Activated naive CD8-positive, alpha-beta T cell (primary cell): ENCODE measurements at regions not wholly inside any gene's neighbourhood (a gene's known extent, or its start where the extent isn't known, plus 50 kb on each side); places are given as distances from the start of the nearest gene placed in this dataset.

Experiments used
- H3K27ac Mint-ChIP-seq: one replicate; pipeline ENCODE4 v1.8.0; 2021; ENCODE audit warnings: mixed read lengths
- H3K27me3 Mint-ChIP-seq: one replicate; pipeline ENCODE4 v1.8.0; 2021; ENCODE audit warnings: mixed read lengths
- H3K36me3 Mint-ChIP-seq: one replicate; pipeline ENCODE4 v1.8.0; 2021; ENCODE audit warnings: mixed read lengths
- H3K4me1 Mint-ChIP-seq: one replicate; pipeline ENCODE4 v1.8.0; 2021; ENCODE audit warnings: low read depth, mixed read lengths
- H3K4me3 Mint-ChIP-seq: one replicate; pipeline ENCODE4 v1.8.0; 2021; ENCODE audit warnings: mild to moderate bottlenecking, mixed read lengths
- H3K9me3 Mint-ChIP-seq: one replicate; pipeline ENCODE4 v1.8.0; 2021; ENCODE audit warnings: low read depth, mixed read lengths

DNA sequence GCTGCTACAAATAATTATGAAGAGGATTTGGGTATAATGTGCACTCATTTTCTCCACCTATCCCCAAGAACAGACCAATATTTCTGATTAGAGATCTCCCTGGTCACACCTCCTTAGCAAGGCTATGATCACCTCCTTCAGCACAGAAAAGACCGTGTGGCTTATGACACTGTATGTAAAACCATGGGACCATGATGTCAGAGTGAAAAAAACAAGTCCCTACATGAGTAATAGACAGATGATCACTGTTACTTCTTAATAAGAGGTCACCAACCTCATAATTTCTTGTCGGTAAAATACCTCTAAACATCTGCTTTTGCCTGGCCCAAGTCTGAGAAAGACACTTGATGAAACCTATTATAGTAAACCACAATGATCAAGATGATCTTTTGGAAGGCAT, 330.6 kb upstream of the F9 start:
- Mint-ChIP-seq H3K4me3 (no peak overlapping the region), H3K27ac (no peak overlapping the region), H3K27me3 (peaks cover 19% of the 10 kb centered on the region), H3K36me3 (no peaks in the 10 kb centered on the region), H3K4me1 (peaks cover 5% of the 10 kb centered on the region), H3K9me3 (no peaks in the 10 kb centered on the region)

GRCh38 chrX:139198936-139199335, 331.6 kb upstream of the F9 start:
- H3K27ac Mint-ChIP-seq, result no peak overlapping the region
- no peak overlapping the region for H3K4me3 Mint-ChIP-seq
- no peaks in the 10 kb centered on the region for H3K9me3 Mint-ChIP-seq
- no peaks in the 10 kb centered on the region for H3K36me3 Mint-ChIP-seq
- peaks cover 7% of the 10 kb centered on the region for H3K4me1 Mint-ChIP-seq
- H3K27me3 Mint-ChIP-seq, result peaks cover 20% of the 10 kb centered on the region

DNA sequence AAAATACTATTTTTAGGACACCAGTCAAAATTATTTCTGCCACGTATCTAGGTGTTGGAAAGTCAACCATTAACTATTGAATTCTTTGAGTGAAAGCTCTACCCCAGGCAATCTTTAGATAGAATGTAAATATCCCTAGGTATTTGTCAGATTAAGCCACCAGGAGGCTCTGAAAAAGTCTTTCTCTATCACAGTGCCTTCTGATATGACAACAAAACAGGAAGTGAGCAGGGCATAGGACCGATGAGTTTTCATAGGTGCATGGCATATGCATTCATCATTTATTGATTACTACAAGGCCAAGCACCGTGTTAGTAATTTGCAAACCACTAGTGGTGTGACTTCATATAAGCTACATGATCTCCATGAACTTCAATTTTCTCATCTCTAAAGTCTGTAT, 333.6 kb upstream of the F9 start:
- Mint-ChIP-seq H3K36me3 (no peaks in the 10 kb centered on the region), H3K9me3 (no peaks in the 10 kb centered on the region), H3K4me1 (peaks cover 9% of the 10 kb centered on the region), H3K27ac (no peak overlapping the region), H3K4me3 (no peak overlapping the region), H3K27me3 (peaks cover 18% of the 10 kb centered on the region)

DNA sequence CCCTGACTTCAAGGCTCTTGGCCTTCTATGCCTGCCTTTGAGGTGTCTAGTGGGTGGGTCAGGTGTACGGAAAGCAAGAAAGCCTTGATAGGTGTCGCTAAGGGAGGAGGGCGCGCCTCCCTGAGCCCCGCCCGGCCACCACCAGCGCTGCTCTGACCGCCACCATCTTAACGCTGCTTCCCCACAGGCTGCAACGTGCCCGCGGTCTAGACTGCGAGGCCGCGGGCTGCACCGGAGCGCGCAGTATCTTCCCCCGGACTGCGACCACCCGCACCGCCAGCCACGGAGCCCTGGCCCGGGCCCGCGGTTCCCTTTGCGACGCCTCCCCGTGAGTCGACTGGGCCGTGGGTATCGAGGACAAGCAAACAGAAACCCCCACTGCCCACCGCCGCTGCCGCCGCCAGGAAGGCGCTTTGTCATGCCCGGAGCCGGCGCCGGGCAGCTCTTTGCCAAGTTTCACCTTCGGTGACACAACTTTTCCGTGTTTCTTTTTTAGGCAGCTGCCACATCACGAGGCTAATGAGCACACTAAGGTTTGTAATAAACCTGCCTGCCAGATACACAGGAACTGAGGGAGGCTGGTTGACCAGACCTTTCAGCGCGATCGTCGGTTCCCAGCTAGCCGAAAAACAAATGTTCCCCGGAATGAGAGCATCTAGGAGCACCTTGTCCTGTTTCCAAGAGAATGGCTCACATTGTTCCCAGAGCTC, 335.8 kb upstream of the F9 start:
- Mint-ChIP-seq H3K27ac (no peak overlapping the region), H3K27me3 (peaks cover 18% of the 10 kb centered on the region), H3K4me1 (peaks cover 9% of the 10 kb centered on the region), H3K9me3 (no peaks in the 10 kb centered on the region), H3K36me3 (no peaks in the 10 kb centered on the region), H3K4me3 (peak overlapping the region; percentile 32)

DNA sequence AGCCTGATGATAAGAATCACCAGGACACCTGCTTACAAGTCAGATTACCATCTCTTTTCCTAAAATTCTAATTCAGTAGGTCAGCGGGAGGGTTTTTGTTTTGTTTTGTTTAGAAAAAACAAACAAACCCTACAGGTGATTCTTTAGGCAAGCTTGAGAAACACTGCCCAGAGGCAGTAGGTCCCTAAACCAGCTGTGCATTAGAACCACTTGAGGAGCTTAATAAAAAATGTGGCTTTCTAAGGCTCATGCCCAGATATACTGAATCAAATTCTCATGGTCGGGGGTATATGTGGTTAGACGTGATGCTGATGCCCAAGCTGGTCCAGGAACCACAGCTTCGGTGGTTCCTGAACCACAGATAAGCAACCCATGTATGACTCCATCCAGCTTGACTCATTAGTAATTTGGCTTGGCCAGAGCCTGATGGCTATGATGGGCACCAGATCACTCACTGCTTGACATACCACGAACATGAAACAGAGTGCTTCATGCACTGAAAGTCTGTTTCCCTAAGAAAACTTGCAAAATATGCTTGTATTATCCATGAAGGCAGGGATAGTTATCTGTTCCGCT, 338.1 kb upstream of the F9 start:
- H3K9me3 Mint-ChIP-seq, result no peaks in the 10 kb centered on the region
- no peak overlapping the region for H3K27ac Mint-ChIP-seq
- no peaks in the 10 kb centered on the region for H3K36me3 Mint-ChIP-seq
- no peak overlapping the region for H3K4me3 Mint-ChIP-seq
- peaks cover 14% of the 10 kb centered on the region for H3K27me3 Mint-ChIP-seq
- peaks cover 9% of the 10 kb centered on the region for H3K4me1 Mint-ChIP-seq

DNA sequence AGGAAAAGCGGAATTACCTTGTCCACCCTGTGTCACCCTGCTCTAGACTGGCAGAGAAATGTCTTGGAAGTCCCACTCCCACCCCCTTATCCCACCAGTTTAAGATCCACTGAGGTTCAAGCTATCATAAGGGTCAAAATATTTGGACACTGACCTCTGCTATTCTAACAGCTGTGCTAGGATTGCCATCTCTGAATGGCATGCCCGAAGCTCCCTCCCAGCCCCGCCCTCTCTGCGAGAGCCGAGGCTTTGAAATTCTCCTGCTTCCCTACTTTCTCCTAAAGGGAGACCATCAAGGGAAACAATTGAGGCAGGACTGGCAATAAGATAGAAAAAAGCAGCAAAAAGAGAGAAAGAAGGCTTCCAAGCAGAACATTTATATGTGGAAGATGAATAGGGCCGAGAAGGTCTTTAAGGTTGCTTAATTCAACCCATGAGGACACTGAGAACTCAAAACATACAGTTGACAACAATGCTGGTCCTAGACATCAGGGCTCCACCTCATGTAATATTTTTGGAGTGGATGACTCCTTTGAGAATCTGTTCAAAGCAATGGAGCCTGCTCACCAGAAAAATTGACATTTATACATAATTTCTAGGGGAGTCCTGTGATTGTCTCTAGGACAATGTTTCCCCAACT, 338.7 kb upstream of the F9 start:
- no peaks in the 10 kb centered on the region for H3K36me3 Mint-ChIP-seq
- no peak overlapping the region for H3K27ac Mint-ChIP-seq
- no peaks in the 10 kb centered on the region for H3K9me3 Mint-ChIP-seq
- no peak overlapping the region for H3K4me3 Mint-ChIP-seq
- H3K4me1 Mint-ChIP-seq, result peaks cover 9% of the 10 kb centered on the region
- peaks cover 13% of the 10 kb centered on the region for H3K27me3 Mint-ChIP-seq

DNA sequence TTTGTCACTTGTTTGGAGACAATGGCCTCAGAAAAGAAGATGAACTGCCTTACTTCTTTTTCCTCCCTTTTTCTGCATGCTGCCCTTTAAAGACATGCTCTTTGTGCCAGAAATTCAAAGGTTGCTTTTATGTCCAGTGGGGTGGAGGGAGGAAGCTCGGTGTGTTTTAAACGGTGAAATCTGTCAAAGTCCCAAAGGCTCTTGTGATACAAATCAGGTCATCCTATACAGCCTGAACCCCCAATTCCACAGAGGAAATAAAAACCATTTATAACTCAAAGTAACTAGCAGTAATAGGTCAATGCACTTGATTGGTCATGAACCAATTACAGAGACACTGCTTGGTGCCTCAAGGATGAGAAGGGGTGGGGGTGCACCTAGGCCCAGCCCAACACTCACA, 339.3 kb upstream of the F9 start:
- H3K4me3 Mint-ChIP-seq, result no peak overlapping the region
- peaks cover 9% of the 10 kb centered on the region for H3K4me1 Mint-ChIP-seq
- H3K27ac Mint-ChIP-seq, result no peak overlapping the region
- peaks cover 10% of the 10 kb centered on the region for H3K27me3 Mint-ChIP-seq
- H3K9me3 Mint-ChIP-seq, result no peaks in the 10 kb centered on the region
- no peaks in the 10 kb centered on the region for H3K36me3 Mint-ChIP-seq

GRCh38 chrX:139187738-139188137, 342.8 kb upstream of the F9 start:
- Mint-ChIP-seq H3K36me3 (no peaks in the 10 kb centered on the region), H3K27ac (no peak overlapping the region)

DNA sequence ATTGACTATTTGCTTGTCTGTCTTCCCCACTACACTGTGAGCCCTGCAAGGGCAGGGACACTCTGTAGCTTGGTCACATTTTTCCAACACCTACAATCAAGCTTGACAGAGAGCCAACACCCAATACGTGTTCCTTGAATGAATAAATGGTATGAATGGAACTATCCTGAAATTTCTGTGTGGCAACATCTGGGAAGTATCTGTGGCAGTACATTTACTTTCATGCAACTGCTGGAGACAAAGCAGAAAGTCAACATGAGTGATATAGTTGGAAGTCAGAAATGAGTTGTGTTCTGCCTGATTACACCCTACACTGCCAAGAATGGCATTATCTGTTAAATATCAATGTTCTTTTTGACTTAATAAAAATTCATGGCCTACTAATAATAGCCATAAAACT, 343.5 kb upstream of the F9 start:
- Mint-ChIP-seq H3K36me3 (no peaks in the 10 kb centered on the region), H3K4me3 (no peak overlapping the region), H3K27me3 (peaks cover 2% of the 10 kb centered on the region), H3K4me1 (no peaks in the 10 kb centered on the region), H3K27ac (no peak overlapping the region), H3K9me3 (no peaks in the 10 kb centered on the region)

More at GRCh38 chrX:139187738-139188137, 342.8 kb upstream of the F9 start:
- Mint-ChIP-seq H3K4me1 (no peaks in the 10 kb centered on the region), H3K27me3 (peaks cover 2% of the 10 kb centered on the region), H3K4me3 (no peak overlapping the region), H3K9me3 (no peaks in the 10 kb centered on the region)

GRCh38 chrX:139179592-139179991, 350.9 kb upstream of the F9 start:
- H3K36me3 Mint-ChIP-seq, result no peaks in the 10 kb centered on the region
- no peak overlapping the region for H3K4me3 Mint-ChIP-seq
- H3K9me3 Mint-ChIP-seq, result no peaks in the 10 kb centered on the region
- H3K27me3 Mint-ChIP-seq, result no peaks in the 10 kb centered on the region
- no peaks in the 10 kb centered on the region for H3K4me1 Mint-ChIP-seq
- no peak overlapping the region for H3K27ac Mint-ChIP-seq

DNA sequence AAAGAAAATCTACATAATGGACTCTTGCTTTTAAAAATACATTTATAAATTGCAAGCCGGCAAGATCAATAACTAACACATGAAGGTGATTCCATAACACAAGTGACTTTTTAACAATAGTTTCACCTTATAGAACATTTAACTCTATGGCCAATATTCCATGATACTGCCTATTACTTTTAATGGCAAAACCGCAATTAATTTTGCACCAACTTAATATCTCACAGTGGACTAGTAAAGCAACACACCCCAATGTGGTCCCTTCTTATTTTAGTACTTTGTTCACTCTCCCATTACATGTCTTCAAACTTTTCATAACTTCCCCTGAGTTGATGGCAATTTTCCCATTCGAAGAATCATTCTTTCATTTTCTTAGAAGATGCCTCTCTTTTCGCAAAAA, 351.6 kb upstream of the F9 start:
- no peaks in the 10 kb centered on the region for H3K36me3 Mint-ChIP-seq
- no peaks in the 10 kb centered on the region for H3K4me1 Mint-ChIP-seq
- H3K27me3 Mint-ChIP-seq, result no peaks in the 10 kb centered on the region
- H3K9me3 Mint-ChIP-seq, result no peaks in the 10 kb centered on the region
- H3K4me3 Mint-ChIP-seq, result no peak overlapping the region
- H3K27ac Mint-ChIP-seq, result no peak overlapping the region

DNA sequence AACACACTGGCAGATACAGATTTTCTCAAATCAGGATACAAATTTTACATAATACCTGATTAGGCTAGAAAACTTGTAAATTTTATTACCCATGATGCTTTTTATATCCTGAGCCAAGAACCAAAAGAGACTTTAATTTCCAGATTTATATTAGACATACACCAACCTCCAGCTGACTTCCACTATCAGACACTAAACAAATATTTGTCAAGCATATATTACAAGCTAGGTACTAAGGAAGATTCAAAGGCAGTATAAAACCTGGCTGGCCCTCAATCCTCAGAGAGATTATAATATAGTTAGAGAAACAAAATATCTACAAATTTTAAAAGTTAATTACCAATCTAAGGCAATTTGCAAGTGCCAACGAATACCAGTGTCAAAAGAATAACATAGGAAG, 357.8 kb upstream of the F9 start:
- H3K27me3 Mint-ChIP-seq, result no peaks in the 10 kb centered on the region
- H3K9me3 Mint-ChIP-seq, result no peaks in the 10 kb centered on the region
- H3K4me3 Mint-ChIP-seq, result no peak overlapping the region
- H3K36me3 Mint-ChIP-seq, result no peaks in the 10 kb centered on the region
- H3K4me1 Mint-ChIP-seq, result no peaks in the 10 kb centered on the region
- H3K27ac Mint-ChIP-seq, result no peak overlapping the region

GRCh38 chrX:139170526-139171173, 359.9 kb upstream of the F9 start:
- H3K36me3 Mint-ChIP-seq, result no peaks in the 10 kb centered on the region
- H3K4me1 Mint-ChIP-seq, result no peaks in the 10 kb centered on the region
- no peaks in the 10 kb centered on the region for H3K27me3 Mint-ChIP-seq

GRCh38 chrX:139167282-139167681, 363.3 kb upstream of the F9 start:
- Mint-ChIP-seq H3K4me1 (no peaks in the 10 kb centered on the region), H3K27ac (no peak overlapping the region), H3K9me3 (no peaks in the 10 kb centered on the region), H3K36me3 (no peaks in the 10 kb centered on the region), H3K27me3 (no peaks in the 10 kb centered on the region), H3K4me3 (no peak overlapping the region)

More at GRCh38 chrX:139170526-139171173, 359.9 kb upstream of the F9 start:
- no peak overlapping the region for H3K27ac Mint-ChIP-seq
- H3K9me3 Mint-ChIP-seq, result no peaks in the 10 kb centered on the region
- no peak overlapping the region for H3K4me3 Mint-ChIP-seq

- no peaks in the 10 kb centered on the region for H3K9me3 Mint-ChIP-seq
- H3K27me3 Mint-ChIP-seq, result no peaks in the 10 kb centered on the region
- no peaks in the 10 kb centered on the region for H3K36me3 Mint-ChIP-seq
- no peaks in the 10 kb centered on the region for H3K4me1 Mint-ChIP-seq
- H3K4me3 Mint-ChIP-seq, result no peak overlapping the region
- no peak overlapping the region for H3K27ac Mint-ChIP-seq
Measured at GRCh38 chrX:139158256-139158655, 372.3 kb upstream of the F9 start.
